K562 (cell line): ENCODE measurements at regions not wholly inside any gene's neighbourhood (a gene's known extent, or its start where the extent isn't known, plus 50 kb on each side); places are given as distances from the start of the nearest gene placed in this dataset.

ENCODE experiments used
- FOS ChIP-seq: IDR thresholded peaks from 3 replicates; pipeline ENCODE4 v1.6.1; 2011; ENCODE audit not compliant: insufficient read length; ENCODE audit errors: extremely low read depth
- FOXK1 ChIP-seq: sonication (generic); formaldehyde crosslinking; IDR thresholded peaks from 2 replicates; pipeline ENCODE4 v1.8.0; 2022; ENCODE audit warnings: missing genetic modification reagents, mild to moderate bottlenecking, borderline replicate concordance
- HDAC3 ChIP-seq: fragments of 450-650 bp; IDR thresholded peaks from 2 replicates; pipeline ENCODE4 v1.6.1; 2018; ENCODE audit warnings: borderline replicate concordance, mild to moderate bottlenecking, moderate library complexity; ENCODE audit not compliant: partially characterized antibody
- MCM5 ChIP-seq: fragments of 450-650 bp; IDR thresholded peaks from 2 replicates; pipeline ENCODE4 v1.6.1; 2016; ENCODE audit warnings: low read depth
- POLR2AphosphoS2 ChIP-seq: IDR thresholded peaks from 2 replicates; pipeline ENCODE4 v1.6.1; 2012; ENCODE audit warnings: low read length, improper control_type of control experiment
- RBM17 ChIP-seq: fragments of 200-400 bp; formaldehyde crosslinking; IDR thresholded peaks from 2 replicates; pipeline ENCODE4 v1.6.1; 2017; ENCODE audit warnings: low read depth, mild to moderate bottlenecking, low read length, borderline replicate concordance
- SLC30A9 ChIP-seq: fragments of 250-450 bp; sonication (Bioruptor Pico); IDR thresholded peaks from 2 replicates; pipeline ENCODE4 v1.8.0; 2022; ENCODE audit warnings: mild to moderate bottlenecking, moderate library complexity
- STAG1 ChIP-seq: sonication (generic); formaldehyde crosslinking; IDR thresholded peaks from 2 replicates; pipeline ENCODE4 v1.5.0; 2020; ENCODE audit warnings: missing genetic modification reagents, borderline replicate concordance
- TF ChIP-seq, protein P1 (sequence below): fragments of 450-650 bp; formaldehyde crosslinking; IDR thresholded peaks from 2 replicates; pipeline ENCODE4 v1.4.0; 2022; ENCODE audit warnings: missing genetic modification characterization
- TF ChIP-seq, protein P2 (sequence below): sonication (generic); formaldehyde crosslinking; IDR thresholded peaks from 2 replicates; pipeline ENCODE4 v1.8.1; 2023; ENCODE audit warnings: mild to moderate bottlenecking, missing genetic modification reagents
- TF ChIP-seq, protein P3 (sequence below): fragments of 450-650 bp; formaldehyde crosslinking; IDR thresholded peaks from 2 replicates; pipeline ENCODE4 v1.4.0; 2020; ENCODE audit warnings: mild to moderate bottlenecking, moderate library complexity
- TF ChIP-seq, protein P4 (sequence below), 2 experiments: fragments of 450-650 bp in 1 of 2; sonication (generic) in 1 of 2; formaldehyde crosslinking in 1 of 2; IDR thresholded peaks; 2 replicates each; pipeline versions ENCODE4 v1.7.1 to v1.9.0; 2016 to 2022; ENCODE audit warnings: inconsistent platforms in 1 of 2, mild to moderate bottlenecking in 1 of 2, missing genetic modification reagents in 1 of 2

DNA sequence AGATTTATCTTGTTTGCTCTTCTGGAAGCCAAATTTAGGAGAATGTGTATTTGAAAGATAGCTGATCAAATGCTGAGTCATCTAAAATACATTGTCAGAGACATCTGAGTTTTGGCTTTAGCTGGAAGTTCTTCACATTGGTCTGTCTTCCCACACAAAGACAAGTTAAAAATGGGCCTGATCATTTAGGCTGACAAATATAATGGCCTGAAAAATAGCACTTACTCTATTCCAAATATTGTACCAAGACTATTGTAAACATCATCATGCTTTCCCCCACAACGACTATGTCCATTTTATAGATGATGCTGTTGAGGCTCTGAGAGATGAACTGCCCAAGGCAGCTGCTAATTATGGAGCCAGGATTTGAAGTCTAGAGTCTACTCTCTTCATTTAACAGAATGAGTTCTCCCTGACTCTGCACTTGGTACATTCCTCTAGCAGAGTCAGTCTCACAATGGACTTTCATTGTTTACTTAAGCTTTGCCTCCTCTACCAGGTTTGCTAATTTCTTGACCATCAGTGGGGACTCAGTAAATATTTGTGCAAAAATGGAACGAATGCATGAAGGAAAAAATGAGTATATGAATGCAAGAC is 619.4 kb upstream of the KLF4 start (continued):
- TF ChIP-seq, protein P1, sequence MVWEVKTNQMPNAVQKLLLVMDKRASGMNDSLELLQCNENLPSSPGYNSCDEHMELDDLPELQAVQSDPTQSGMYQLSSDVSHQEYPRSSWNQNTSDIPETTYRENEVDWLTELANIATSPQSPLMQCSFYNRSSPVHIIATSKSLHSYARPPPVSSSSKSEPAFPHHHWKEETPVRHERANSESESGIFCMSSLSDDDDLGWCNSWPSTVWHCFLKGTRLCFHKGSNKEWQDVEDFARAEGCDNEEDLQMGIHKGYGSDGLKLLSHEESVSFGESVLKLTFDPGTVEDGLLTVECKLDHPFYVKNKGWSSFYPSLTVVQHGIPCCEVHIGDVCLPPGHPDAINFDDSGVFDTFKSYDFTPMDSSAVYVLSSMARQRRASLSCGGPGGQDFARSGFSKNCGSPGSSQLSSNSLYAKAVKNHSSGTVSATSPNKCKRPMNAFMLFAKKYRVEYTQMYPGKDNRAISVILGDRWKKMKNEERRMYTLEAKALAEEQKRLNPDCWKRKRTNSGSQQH (CRISPR knock-in tag): no peak
- TF ChIP-seq HDAC3 (peak; percentile 93), STAG1 (CRISPR knock-in tag) (no peak), RBM17 (no peak), POLR2AphosphoS2 (no peak), FOXK1 (CRISPR knock-in tag) (no peak), SLC30A9 (no peak), FOS (no peak), MCM5 (no peak)
- TF ChIP-seq, protein P2, sequence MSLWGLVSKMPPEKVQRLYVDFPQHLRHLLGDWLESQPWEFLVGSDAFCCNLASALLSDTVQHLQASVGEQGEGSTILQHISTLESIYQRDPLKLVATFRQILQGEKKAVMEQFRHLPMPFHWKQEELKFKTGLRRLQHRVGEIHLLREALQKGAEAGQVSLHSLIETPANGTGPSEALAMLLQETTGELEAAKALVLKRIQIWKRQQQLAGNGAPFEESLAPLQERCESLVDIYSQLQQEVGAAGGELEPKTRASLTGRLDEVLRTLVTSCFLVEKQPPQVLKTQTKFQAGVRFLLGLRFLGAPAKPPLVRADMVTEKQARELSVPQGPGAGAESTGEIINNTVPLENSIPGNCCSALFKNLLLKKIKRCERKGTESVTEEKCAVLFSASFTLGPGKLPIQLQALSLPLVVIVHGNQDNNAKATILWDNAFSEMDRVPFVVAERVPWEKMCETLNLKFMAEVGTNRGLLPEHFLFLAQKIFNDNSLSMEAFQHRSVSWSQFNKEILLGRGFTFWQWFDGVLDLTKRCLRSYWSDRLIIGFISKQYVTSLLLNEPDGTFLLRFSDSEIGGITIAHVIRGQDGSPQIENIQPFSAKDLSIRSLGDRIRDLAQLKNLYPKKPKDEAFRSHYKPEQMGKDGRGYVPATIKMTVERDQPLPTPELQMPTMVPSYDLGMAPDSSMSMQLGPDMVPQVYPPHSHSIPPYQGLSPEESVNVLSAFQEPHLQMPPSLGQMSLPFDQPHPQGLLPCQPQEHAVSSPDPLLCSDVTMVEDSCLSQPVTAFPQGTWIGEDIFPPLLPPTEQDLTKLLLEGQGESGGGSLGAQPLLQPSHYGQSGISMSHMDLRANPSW (CRISPR knock-in tag): no peak
- TF ChIP-seq, protein P3, sequence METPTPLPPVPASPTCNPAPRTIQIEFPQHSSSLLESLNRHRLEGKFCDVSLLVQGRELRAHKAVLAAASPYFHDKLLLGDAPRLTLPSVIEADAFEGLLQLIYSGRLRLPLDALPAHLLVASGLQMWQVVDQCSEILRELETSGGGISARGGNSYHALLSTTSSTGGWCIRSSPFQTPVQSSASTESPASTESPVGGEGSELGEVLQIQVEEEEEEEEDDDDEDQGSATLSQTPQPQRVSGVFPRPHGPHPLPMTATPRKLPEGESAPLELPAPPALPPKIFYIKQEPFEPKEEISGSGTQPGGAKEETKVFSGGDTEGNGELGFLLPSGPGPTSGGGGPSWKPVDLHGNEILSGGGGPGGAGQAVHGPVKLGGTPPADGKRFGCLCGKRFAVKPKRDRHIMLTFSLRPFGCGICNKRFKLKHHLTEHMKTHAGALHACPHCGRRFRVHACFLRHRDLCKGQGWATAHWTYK (CRISPR knock-in tag): no peak
- TF ChIP-seq, protein P4, sequence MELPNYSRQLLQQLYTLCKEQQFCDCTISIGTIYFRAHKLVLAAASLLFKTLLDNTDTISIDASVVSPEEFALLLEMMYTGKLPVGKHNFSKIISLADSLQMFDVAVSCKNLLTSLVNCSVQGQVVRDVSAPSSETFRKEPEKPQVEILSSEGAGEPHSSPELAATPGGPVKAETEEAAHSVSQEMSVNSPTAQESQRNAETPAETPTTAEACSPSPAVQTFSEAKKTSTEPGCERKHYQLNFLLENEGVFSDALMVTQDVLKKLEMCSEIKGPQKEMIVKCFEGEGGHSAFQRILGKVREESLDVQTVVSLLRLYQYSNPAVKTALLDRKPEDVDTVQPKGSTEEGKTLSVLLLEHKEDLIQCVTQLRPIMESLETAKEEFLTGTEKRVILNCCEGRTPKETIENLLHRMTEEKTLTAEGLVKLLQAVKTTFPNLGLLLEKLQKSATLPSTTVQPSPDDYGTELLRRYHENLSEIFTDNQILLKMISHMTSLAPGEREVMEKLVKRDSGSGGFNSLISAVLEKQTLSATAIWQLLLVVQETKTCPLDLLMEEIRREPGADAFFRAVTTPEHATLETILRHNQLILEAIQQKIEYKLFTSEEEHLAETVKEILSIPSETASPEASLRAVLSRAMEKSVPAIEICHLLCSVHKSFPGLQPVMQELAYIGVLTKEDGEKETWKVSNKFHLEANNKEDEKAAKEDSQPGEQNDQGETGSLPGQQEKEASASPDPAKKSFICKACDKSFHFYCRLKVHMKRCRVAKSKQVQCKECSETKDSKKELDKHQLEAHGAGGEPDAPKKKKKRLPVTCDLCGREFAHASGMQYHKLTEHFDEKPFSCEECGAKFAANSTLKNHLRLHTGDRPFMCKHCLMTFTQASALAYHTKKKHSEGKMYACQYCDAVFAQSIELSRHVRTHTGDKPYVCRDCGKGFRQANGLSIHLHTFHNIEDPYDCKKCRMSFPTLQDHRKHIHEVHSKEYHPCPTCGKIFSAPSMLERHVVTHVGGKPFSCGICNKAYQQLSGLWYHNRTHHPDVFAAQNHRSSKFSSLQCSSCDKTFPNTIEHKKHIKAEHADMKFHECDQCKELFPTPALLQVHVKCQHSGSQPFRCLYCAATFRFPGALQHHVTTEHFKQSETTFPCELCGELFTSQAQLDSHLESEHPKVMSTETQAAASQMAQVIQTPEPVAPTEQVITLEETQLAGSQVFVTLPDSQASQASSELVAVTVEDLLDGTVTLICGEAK (IDR thresholded peaks at IDR 0.05): 0 out of 2 replicates have a peak, but pooled peaks have one; percentile 6
- TF ChIP-seq, protein P4 (CRISPR knock-in tag; IDR thresholded peaks at IDR 0.05): no peak
